Activated CD8-positive, alpha-beta memory T cell treated with anti-CD3 and anti-CD28 coated beads for 4 hours (primary cell): ENCODE measurements at regions not wholly inside any gene's neighbourhood (a gene's known extent, or its start where the extent isn't known, plus 50 kb on each side); places are given as distances from the start of the nearest gene placed in this dataset.

ENCODE experiments used
- DNase-seq, 2 donors: peaks; one replicate each; pipeline ENCODE4 v3.0.0-alpha.2; 2020; ENCODE audit warnings: low read depth in 2 of 2

GRCh38 chr10:60728056-60728455, 50.2 kb upstream of the CDK1 start:
- DNase-seq = no peak

GRCh38 chr10:60726257-60726656, 52.0 kb upstream of the CDK1 start:
- DNase-seq = no peak

GRCh38 chr10:60722623-60723022, 55.7 kb upstream of the CDK1 start:
- DNase-seq = no peak

GRCh38 chr10:60719721-60720120, 58.6 kb upstream of the CDK1 start:
- DNase-seq = no peak

GRCh38 chr10:60718886-60719285, 59.4 kb upstream of the CDK1 start:
- no peak for DNase-seq

- no peak for DNase-seq
These were observed 60.4 kb upstream of the CDK1 start for GRCh38 chr10:60717852-60718251.

- no peak for DNase-seq
These were observed 64.0 kb upstream of the CDK1 start for GRCh38 chr10:60714233-60714632.

- no peak for DNase-seq
These were observed 66.8 kb upstream of the CDK1 start for GRCh38 chr10:60711496-60711895.

- DNase-seq = no peak
These were observed 68.2 kb upstream of the CDK1 start for GRCh38 chr10:60710041-60710440.

- no peak for DNase-seq
These were observed 69.6 kb upstream of the CDK1 start for GRCh38 chr10:60708666-60709065.

- DNase-seq = no peak
These were observed 70.4 kb upstream of the CDK1 start for GRCh38 chr10:60707841-60708240.

GRCh38 chr10:60706146-60706545, 72.1 kb upstream of the CDK1 start:
- no peak for DNase-seq

- DNase-seq = no peak
These were observed 72.9 kb upstream of the CDK1 start for GRCh38 chr10:60705376-60705775.

GRCh38 chr10:60704471-60704870, 73.8 kb upstream of the CDK1 start:
- DNase-seq = no peak

GRCh38 chr10:60703266-60704041, 74.8 kb upstream of the CDK1 start:
- no peak for DNase-seq

- no peak for DNase-seq
These were observed 90.6 kb upstream of the CDK1 start for GRCh38 chr10:60687679-60688078.

- no peak for DNase-seq
These were observed 94.2 kb upstream of the CDK1 start for GRCh38 chr10:60684091-60684490.

GRCh38 chr10:60681103-60681502, 97.2 kb upstream of the CDK1 start:
- no peak for DNase-seq

- DNase-seq = no peak
These were observed 98.8 kb upstream of the CDK1 start for GRCh38 chr10:60679388-60679990.

- DNase-seq = no peak
These were observed 99.3 kb upstream of the CDK1 start for GRCh38 chr10:60678978-60679377.

- no peak for DNase-seq
These were observed 100.6 kb upstream of the CDK1 start for GRCh38 chr10:60677531-60678129.

- no peak for DNase-seq
These were observed 103.0 kb upstream of the CDK1 start for GRCh38 chr10:60675236-60675635.

GRCh38 chr10:60669501-60669900, 108.8 kb upstream of the CDK1 start:
- DNase-seq = no peak
